T-cell (primary cell): ENCODE measurements at regions not wholly inside any gene's neighbourhood (a gene's known extent, or its start where the extent isn't known, plus 50 kb on each side); places are given as distances from the start of the nearest gene placed in this dataset.
"Not testable (repeated sequence)": the region's sequence is repeated elsewhere in the genome, so short reads cannot be mapped to it uniquely, and the experiment has no call there.

Experiments
- ATAC-seq, 4 experiments: fragments of 200-7000 bp in 3 of 4; fragments of 150-1000 bp in 1 of 4; cut with Tn5 transposase; replicated peaks in 1 of 4; 1 replicate in 3 of 4; 2 replicates in 1 of 4; pipeline ENCODE4 v1.10.0; 2021; ENCODE audit warnings: moderate library complexity in 3 of 4, mild to moderate bottlenecking in 2 of 4, moderate number of reproducible peaks in 1 of 4
- CTCF ChIA-PET, 2 donors: fragments of 300-600 bp; sonication (Branson Sonifier 250); formaldehyde crosslinking; loops; one replicate each; lab custom pipeline; 2022; ENCODE audit warnings: antibody characterized with exemption in 2 of 2; lab: Charles Lee
- POLR2A ChIA-PET, 2 donors: fragments of 300-600 bp; sonication (Branson Sonifier 250); formaldehyde crosslinking; loops; one replicate each; lab custom pipeline; 2022; ENCODE audit warnings: antibody characterized with exemption in 2 of 2; lab: Charles Lee
- DNase-seq, 35 experiments: peaks; one replicate each; pipeline versions ENCODE4 v3.0.0 to v3.0.0-alpha.2; 2013 to 2023
- H3K27ac ChIP-seq: one replicate; pipeline ENCODE4 v1.5.1; 2013; ENCODE audit warnings: low read length
- H3K27me3 ChIP-seq, 2 experiments: replicated peaks in 1 of 2; 1 replicate in 1 of 2; 2 replicates in 1 of 2; pipeline versions ENCODE4 v1.6.1 to v1.7.0; 2013; ENCODE audit warnings: low read length in 1 of 2, mixed read lengths in 1 of 2; ENCODE audit not compliant: control insufficient read depth in 2 of 2, insufficient read depth in 2 of 2; ENCODE audit errors: extremely low read depth in 1 of 2
- H3K36me3 ChIP-seq, 2 donors: 1 replicate in 1 of 2; 2 replicates in 1 of 2; pipeline versions ENCODE4 v1.6.1 to v1.7.0; 2013; ENCODE audit warnings: low read length in 1 of 2; ENCODE audit not compliant: control insufficient read depth in 2 of 2, insufficient read depth in 1 of 2; ENCODE audit errors: extremely low read depth in 1 of 2
- H3K4me1 ChIP-seq, 2 experiments: 1 replicate in 1 of 2; 2 replicates in 1 of 2; pipeline versions ENCODE4 v1.6.1 to v1.7.0; 2013; ENCODE audit warnings: low read length in 2 of 2, mixed read lengths in 1 of 2; ENCODE audit not compliant: insufficient read depth in 2 of 2, control insufficient read depth in 1 of 2; ENCODE audit errors: extremely low read depth in 1 of 2
- H3K4me3 ChIP-seq, 2 donors: 1 replicate in 1 of 2; 2 replicates in 1 of 2; pipeline versions ENCODE4 v1.5.1 to v1.7.0; 2013; ENCODE audit warnings: mild to moderate bottlenecking in 2 of 2, low read length in 1 of 2, moderate library complexity in 1 of 2; ENCODE audit not compliant: control insufficient read depth in 1 of 2; ENCODE audit errors: extremely low read depth in 1 of 2
- H3K9me3 ChIP-seq: 2 replicates; pipeline ENCODE4 v1.7.0; 2013
- H3K27ac Mint-ChIP-seq, 2 donors: one replicate each; pipeline ENCODE4 v1.8.0; 2020 to 2021; ENCODE audit warnings: mild to moderate bottlenecking in 2 of 2, mixed read lengths in 2 of 2
- H3K27me3 Mint-ChIP-seq, 2 donors: one replicate each; pipeline ENCODE4 v1.8.0; 2021 to 2022; ENCODE audit warnings: mixed read lengths in 2 of 2
- H3K36me3 Mint-ChIP-seq: one replicate; pipeline ENCODE4 v1.8.0; 2021; ENCODE audit warnings: mixed read lengths
- H3K4me1 Mint-ChIP-seq, 3 donors: one replicate each; pipeline ENCODE4 v1.8.0; 2020 to 2022; ENCODE audit warnings: mixed read lengths in 3 of 3, mild to moderate bottlenecking in 1 of 3
- H3K4me3 Mint-ChIP-seq, 3 donors: one replicate each; pipeline ENCODE4 v1.8.0; 2020 to 2022; ENCODE audit warnings: mild to moderate bottlenecking in 3 of 3, mixed read lengths in 3 of 3, moderate library complexity in 3 of 3
- H3K9me3 Mint-ChIP-seq, 3 donors: one replicate each; pipeline ENCODE4 v1.8.0; 2020 to 2022; ENCODE audit warnings: mixed read lengths in 3 of 3
- WGBS: methylation state at CpG from one replicate; pipeline ENCODE4 v1.1.5; 2013; ENCODE audit warnings: missing lambda C conversion rate; ENCODE audit not compliant: insufficient coverage; 5-methylcytosine and 5-hydroxymethylcytosine counted together

GRCh38 chr3:74899796-74900516 is 285.5 kb upstream of the CNTN3 start:
- POLR2A ChIA-PET, H3K27ac ChIP-seq, DNase-seq, H3K9me3 ChIP-seq, H3K27me3 Mint-ChIP-seq, ATAC-seq, H3K4me1 Mint-ChIP-seq, H3K4me3 Mint-ChIP-seq, H3K27ac Mint-ChIP-seq, H3K27me3 ChIP-seq, H3K36me3 Mint-ChIP-seq, H3K36me3 ChIP-seq, H3K4me3 ChIP-seq, CTCF ChIA-PET, H3K4me1 ChIP-seq: not testable (repeated sequence)
- 84% methylated on average over 40 of the region's 45 CpGs for WGBS
- peaks cover 5 to 14% (median 8%) of the 10 kb centered on the region in 3 donors for H3K9me3 Mint-ChIP-seq

- Histone ChIP-seq H3K36me3 (no peaks in the 10 kb centered on the region), H3K27me3 (no peaks in the 10 kb centered on the region), H3K9me3 (no peaks in the 10 kb centered on the region), H3K4me1 (no peaks in the 10 kb centered on the region), H3K4me3 (no peak overlapping the region), H3K27ac (no peak overlapping the region)
- no peaks in the 10 kb centered on the region for H3K27me3 Mint-ChIP-seq
- WGBS, result 17% methylated on average over 1 of the region's 2 CpGs
- H3K27ac Mint-ChIP-seq, result no peak overlapping the region
- no peaks in the 10 kb centered on the region for H3K4me1 Mint-ChIP-seq
- H3K4me3 Mint-ChIP-seq, result no peak overlapping the region
- ChIA-PET POLR2A (no interaction called here), CTCF (no interaction called here)
- H3K9me3 Mint-ChIP-seq, result peaks cover 6 to 22% (median 8%) of the 10 kb centered on the region in 3 donors
- H3K36me3 Mint-ChIP-seq, result no peaks in the 10 kb centered on the region
- no peak for DNase-seq
- ATAC-seq, result no peak
Measured at GRCh38 chr3:74897006-74897405, 282.5 kb upstream of the CNTN3 start.

DNA sequence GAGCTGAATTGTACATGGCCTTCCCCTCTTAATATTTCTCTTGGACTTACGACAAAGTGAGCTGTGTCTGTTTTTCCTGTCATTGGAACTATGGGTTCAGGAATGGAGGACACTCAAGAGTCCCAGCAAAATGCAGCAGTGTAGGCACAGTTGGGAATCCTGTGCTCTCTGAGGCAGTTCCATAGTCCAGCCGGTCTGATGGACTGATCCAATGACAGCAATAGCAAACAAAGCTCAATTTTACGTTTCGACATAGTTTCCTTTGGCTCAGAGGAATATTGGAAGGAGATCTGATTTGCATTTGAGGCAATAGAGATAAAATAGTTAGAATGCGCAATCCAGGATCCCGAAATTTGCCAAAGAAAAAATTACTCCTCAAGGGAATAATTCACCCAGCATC is 276.9 kb upstream of the CNTN3 start:
- CTCF ChIA-PET, result no interaction called here
- DNase-seq, result no peak

GRCh38 chr3:74883690-74884089 is 269.2 kb upstream of the CNTN3 start:
- no CpG with 5 or more reads among the region's 2 CpGs for WGBS
- ChIA-PET POLR2A (no interaction called here), CTCF (no interaction called here)
- no peaks in the 10 kb centered on the region for H3K36me3 Mint-ChIP-seq
- Histone ChIP-seq H3K36me3 (no peaks in the 10 kb centered on the region), H3K4me1 (no peaks in the 10 kb centered on the region), H3K27me3 (no peaks in the 10 kb centered on the region), H3K4me3 (no peak overlapping the region), H3K9me3 (no peaks in the 10 kb centered on the region), H3K27ac (no peak overlapping the region)
- H3K4me3 Mint-ChIP-seq, result no peak overlapping the region
- peaks cover 0 to 22% (median 18%) of the 10 kb centered on the region in 3 donors for H3K9me3 Mint-ChIP-seq
- H3K27me3 Mint-ChIP-seq, result no peaks in the 10 kb centered on the region
- no peaks in the 10 kb centered on the region for H3K4me1 Mint-ChIP-seq
- ATAC-seq (no peak), DNase-seq (no peak)
- H3K27ac Mint-ChIP-seq, result no peak overlapping the region

More for the DNA sequence above, 276.9 kb upstream of the CNTN3 start:
- Mint-ChIP-seq H3K36me3 (no peaks in the 10 kb centered on the region), H3K4me1 (no peaks in the 10 kb centered on the region), H3K27ac (no peak overlapping the region), H3K27me3 (no peaks in the 10 kb centered on the region), H3K9me3 (peaks cover 0 to 25% (median 8%) of the 10 kb centered on the region in 3 donors), H3K4me3 (no peak overlapping the region)
- H3K36me3 ChIP-seq, result no peaks in the 10 kb centered on the region
- H3K27me3 ChIP-seq, result no peaks in the 10 kb centered on the region
- no peak for ATAC-seq
- no peak overlapping the region for H3K4me3 ChIP-seq
- POLR2A ChIA-PET, result no interaction called here
- H3K9me3 ChIP-seq, result no peaks in the 10 kb centered on the region
- 85% methylated on average over 3 of the region's 6 CpGs for WGBS
- no peaks in the 10 kb centered on the region for H3K4me1 ChIP-seq
- no peak overlapping the region for H3K27ac ChIP-seq

GRCh38 chr3:74883222-74883621 is 268.8 kb upstream of the CNTN3 start:
- H3K36me3 ChIP-seq, result no peaks in the 10 kb centered on the region
- ATAC-seq (no peak), DNase-seq (no peak)
- no peak overlapping the region for H3K4me3 ChIP-seq
- ChIA-PET CTCF (no interaction called here), POLR2A (no interaction called here)
- Mint-ChIP-seq H3K27me3 (no peaks in the 10 kb centered on the region), H3K4me3 (no peak overlapping the region), H3K27ac (no peak overlapping the region), H3K36me3 (no peaks in the 10 kb centered on the region), H3K4me1 (no peaks in the 10 kb centered on the region), H3K9me3 (peaks cover 0 to 18% (median 18%) of the 10 kb centered on the region in 3 donors)
- H3K27ac ChIP-seq, result no peak overlapping the region
- no peaks in the 10 kb centered on the region for H3K4me1 ChIP-seq
- no peaks in the 10 kb centered on the region for H3K27me3 ChIP-seq
- WGBS, result no CpG with 5 or more reads among the region's 1 CpG
- no peaks in the 10 kb centered on the region for H3K9me3 ChIP-seq

DNA sequence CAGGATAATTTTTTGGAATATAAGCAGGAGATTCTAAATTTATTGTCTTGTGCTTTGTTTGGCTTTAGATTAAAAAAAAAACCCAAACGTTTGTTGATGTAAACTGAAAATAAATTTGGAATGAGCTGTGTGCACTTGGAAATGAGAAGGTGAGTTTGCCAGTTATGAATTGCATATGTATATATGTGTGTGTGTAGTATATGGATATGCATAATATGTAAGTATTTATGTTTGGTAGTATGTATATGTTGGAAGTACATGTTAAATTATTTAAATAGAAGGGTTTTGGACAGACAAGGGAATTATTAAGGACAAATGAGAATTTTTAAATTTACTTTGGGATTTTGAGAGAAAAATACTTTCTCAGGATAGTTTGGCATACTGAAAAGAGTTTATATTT is 265.8 kb upstream of the CNTN3 start:
- H3K27me3 Mint-ChIP-seq, result no peaks in the 10 kb centered on the region
- no peak overlapping the region for H3K27ac Mint-ChIP-seq
- ChIA-PET CTCF (no interaction called here), POLR2A (no interaction called here)
- H3K4me1 Mint-ChIP-seq, result no peaks in the 10 kb centered on the region
- no peak overlapping the region for H3K4me3 ChIP-seq
- H3K9me3 ChIP-seq, result no peaks in the 10 kb centered on the region
- H3K27me3 ChIP-seq, result no peaks in the 10 kb centered on the region
- ATAC-seq (no peak), DNase-seq (no peak)
- H3K36me3 ChIP-seq, result no peaks in the 10 kb centered on the region
- WGBS, result 17% methylated on average over 1 of the region's 1 CpG
- H3K36me3 Mint-ChIP-seq, result no peaks in the 10 kb centered on the region
- no peaks in the 10 kb centered on the region for H3K4me1 ChIP-seq
- H3K27ac ChIP-seq, result no peak overlapping the region
- H3K4me3 Mint-ChIP-seq, result no peak overlapping the region
- peaks cover 6 to 15% (median 13%) of the 10 kb centered on the region in 3 donors for H3K9me3 Mint-ChIP-seq
